NCI-H510A treated with DMSO at 0.1 percent for 48 hours (cell line): ENCODE measurements at regions not wholly inside any gene's neighbourhood (a gene's known extent, or its start where the extent isn't known, plus 50 kb on each side); places are given as distances from the start of the nearest gene placed in this dataset.

Source experiments
- DNase-seq: peaks from one replicate; lab custom pipeline; 2025; lab: John Stamatoyannopoulos, UW

GRCh38 chr4:30875658-30876269 is 155.6 kb downstream of the PCDH7 start:
- DNase-seq: no peak

GRCh38 chr4:30879855-30880598 is 159.9 kb downstream of the PCDH7 start:
- no peak for DNase-seq

- DNase-seq: no peak
Measured at GRCh38 chr4:30881985-30882384, 161.8 kb downstream of the PCDH7 start.

- DNase-seq: no peak
Measured at GRCh38 chr4:30882443-30882842, 162.3 kb downstream of the PCDH7 start.

GRCh38 chr4:30882995-30883675 is 163.0 kb downstream of the PCDH7 start:
- no peak for DNase-seq

GRCh38 chr4:30901461-30902451 is 181.6 kb downstream of the PCDH7 start:
- no peak for DNase-seq

- DNase-seq: no peak
Measured at GRCh38 chr4:30903502-30904214, 183.5 kb downstream of the PCDH7 start.

GRCh38 chr4:30904215-30904555 is 184.0 kb downstream of the PCDH7 start:
- no peak for DNase-seq

- no peak for DNase-seq
Measured at GRCh38 chr4:30904588-30904987, 184.4 kb downstream of the PCDH7 start.

GRCh38 chr4:30912098-30912714 is 192.0 kb downstream of the PCDH7 start:
- DNase-seq: no peak

GRCh38 chr4:30916337-30917274 is 196.4 kb downstream of the PCDH7 start:
- DNase-seq: no peak

GRCh38 chr4:30917946-30918345 is 197.8 kb downstream of the PCDH7 start:
- DNase-seq: no peak

- no peak for DNase-seq
Measured at GRCh38 chr4:30919458-30919857, 199.3 kb downstream of the PCDH7 start.

GRCh38 chr4:30920043-30920442 is 199.9 kb downstream of the PCDH7 start:
- DNase-seq: no peak

- no peak for DNase-seq
Measured at GRCh38 chr4:30922625-30923024, 202.5 kb downstream of the PCDH7 start.

- no peak for DNase-seq
Measured at GRCh38 chr4:30924495-30924894, 204.3 kb downstream of the PCDH7 start.

- no peak for DNase-seq
Measured at GRCh38 chr4:30929649-30930048, 209.5 kb downstream of the PCDH7 start.

GRCh38 chr4:30930276-30930675 is 210.1 kb downstream of the PCDH7 start:
- DNase-seq: no peak

- DNase-seq: no peak
Measured at GRCh38 chr4:30932581-30932980, 212.4 kb downstream of the PCDH7 start.

GRCh38 chr4:30939069-30939468 is 218.9 kb downstream of the PCDH7 start:
- no peak for DNase-seq
